H1 (cell line): ENCODE measurements at regions not wholly inside any gene's neighbourhood (a gene's known extent, or its start where the extent isn't known, plus 50 kb on each side); places are given as distances from the start of the nearest gene placed in this dataset.

Source experiments
- CTCF ChIA-PET: fragments of 300-600 bp; sonication (Branson Sonifier 250); formaldehyde crosslinking; loops from one replicate; lab custom pipeline; 2021; ENCODE audit not compliant: partially characterized antibody; lab: Charles Lee
- POLR2A ChIA-PET: fragments of 300-600 bp; sonication (Branson Sonifier 250); formaldehyde crosslinking; loops from one replicate; lab custom pipeline; 2021; ENCODE audit warnings: inconsistent platforms; ENCODE audit not compliant: partially characterized antibody; lab: Charles Lee
- DNase-seq, 2 experiments: peaks; one replicate each; pipeline versions ENCODE4 v3.0.0 to v3.0.0-alpha.2; 2010 to 2022; ENCODE audit warnings: low spot score in 2 of 2, low read depth in 1 of 2, mixed read lengths in 1 of 2
- FAIRE-seq: peaks from 2 replicates; lab custom pipeline; 2011; peaks lifted over from hg19 to GRCh38; lab: Jason Lieb, UNC
- H2AFZ ChIP-seq: 2 replicates; pipeline ENCODE4 v1.8.1; 2012; ENCODE audit warnings: low read length, inconsistent platforms
- H2AK5ac ChIP-seq: 2 replicates; pipeline ENCODE4 v1.6.1; 2013; ENCODE audit warnings: low read depth, low read length
- H2BK120ac ChIP-seq: replicated peaks from 2 replicates; pipeline ENCODE3; 2013; ENCODE audit warnings: low read depth, low read length, inconsistent platforms
- H2BK12ac ChIP-seq: 2 replicates; pipeline ENCODE4 v1.6.1; 2013; ENCODE audit warnings: low read depth, low read length
- H2BK15ac ChIP-seq: 2 replicates; pipeline ENCODE4 v1.6.1; 2013; ENCODE audit warnings: low read length
- H2BK20ac ChIP-seq: 2 replicates; pipeline ENCODE4 v1.6.1; 2013; ENCODE audit warnings: low read length
- H2BK5ac ChIP-seq: 2 replicates; pipeline ENCODE4 v1.6.1; 2013; ENCODE audit warnings: low read depth, low read length
- H3K14ac ChIP-seq: 2 replicates; pipeline ENCODE4 v1.6.1; 2013; ENCODE audit warnings: inconsistent platforms; ENCODE audit not compliant: insufficient read length
- H3K18ac ChIP-seq: 2 replicates; pipeline ENCODE4 v1.6.1; 2013; ENCODE audit warnings: low read length; ENCODE audit errors: extremely low read depth
- H3K23ac ChIP-seq: 2 replicates; pipeline ENCODE4 v1.6.1; 2013; ENCODE audit warnings: inconsistent platforms; ENCODE audit not compliant: insufficient read length
- H3K23me2 ChIP-seq: 2 replicates; pipeline ENCODE4 v1.6.1; 2013; ENCODE audit warnings: low read depth, low read length
- H3K27ac ChIP-seq: 2 replicates; pipeline ENCODE4 v1.6.1; 2011; ENCODE audit warnings: low read depth, low read length, inconsistent platforms
- H3K27me3 ChIP-seq, 4 experiments: replicated peaks in 1 of 4; 1 replicate in 1 of 4; 2 replicates in 3 of 4; pipeline versions ENCODE4 v1.6.1 to v1.8.1; 2011 to 2013; ENCODE audit warnings: low read length in 3 of 4, mild to moderate bottlenecking in 3 of 4, inconsistent platforms in 2 of 4, mixed read lengths in 2 of 4, moderate library complexity in 1 of 4; ENCODE audit not compliant: control insufficient read depth in 3 of 4, insufficient read depth in 3 of 4; ENCODE audit errors: extremely low read depth in 1 of 4
- H3K36me3 ChIP-seq, 4 experiments: 2 replicates each; pipeline versions ENCODE4 v1.6.1 to v1.8.1; 2011 to 2013; ENCODE audit warnings: mild to moderate bottlenecking in 4 of 4, low read length in 3 of 4, moderate library complexity in 2 of 4, control low read depth in 1 of 4, inconsistent platforms in 1 of 4; ENCODE audit not compliant: insufficient read depth in 4 of 4, control insufficient read depth in 2 of 4
- H3K4ac ChIP-seq: replicated peaks from 2 replicates; pipeline ENCODE3; 2013; ENCODE audit warnings: low read length, low read depth, mixed read lengths, inconsistent platforms; ENCODE audit not compliant: insufficient read length
- H3K4me1 ChIP-seq, 4 experiments: replicated peaks in 1 of 4; 1 replicate in 1 of 4; 2 replicates in 3 of 4; pipeline versions ENCODE4 v1.6.1 to v1.8.1; 2011 to 2013; ENCODE audit warnings: low read length in 3 of 4, inconsistent platforms in 2 of 4, mixed read lengths in 1 of 4; ENCODE audit not compliant: insufficient read depth in 4 of 4, control insufficient read depth in 3 of 4
- H3K4me2 ChIP-seq, 2 experiments: 2 replicates each; pipeline versions ENCODE4 v1.6.1 to v1.8.1; 2011 to 2013; ENCODE audit warnings: low read depth in 2 of 2, low read length in 2 of 2, control low read depth in 1 of 2, inconsistent platforms in 1 of 2, mild to moderate bottlenecking in 1 of 2; ENCODE audit not compliant: insufficient read depth in 1 of 2
- H3K4me3 ChIP-seq, 4 experiments: fragments of 200-600, 300-600 bp in 1 of 4; sonication (generic), shearing (Covaris generic), sonication (Bioruptor Twin) in 1 of 4; 2 replicates each; pipeline versions ENCODE4 v1.5.1 to v1.8.1; 2011 to 2016; ENCODE audit warnings: low read length in 4 of 4, low read depth in 3 of 4, control low read depth in 2 of 4, inconsistent platforms in 2 of 4, mild to moderate bottlenecking in 2 of 4, mixed read lengths in 1 of 4, moderate library complexity in 1 of 4; ENCODE audit not compliant: insufficient read depth in 2 of 4; ENCODE audit errors: extremely low read depth in 1 of 4
- H3K56ac ChIP-seq: replicated peaks from 2 replicates; pipeline ENCODE3; 2013; ENCODE audit warnings: low read depth, mild to moderate bottlenecking, mixed read lengths, low read length, inconsistent platforms; ENCODE audit not compliant: insufficient read length
- H3K79me1 ChIP-seq: 2 replicates; pipeline ENCODE4 v1.6.1; 2013; ENCODE audit warnings: low read depth, low read length, control low read depth
- H3K79me2 ChIP-seq, 2 experiments: 2 replicates each; pipeline versions ENCODE4 v1.6.1 to v1.8.1; 2012 to 2013; ENCODE audit warnings: low read length in 2 of 2, mild to moderate bottlenecking in 2 of 2, inconsistent platforms in 1 of 2; ENCODE audit not compliant: insufficient read depth in 2 of 2, control insufficient read depth in 1 of 2
- H3K9ac ChIP-seq, 4 experiments: replicated peaks in 1 of 4; 1 replicate in 1 of 4; 2 replicates in 3 of 4; pipeline versions ENCODE4 v1.6.1 to v1.8.1; 2011 to 2013; ENCODE audit warnings: low read depth in 3 of 4, low read length in 3 of 4, control low read depth in 2 of 4, mild to moderate bottlenecking in 2 of 4, moderate library complexity in 2 of 4, inconsistent platforms in 1 of 4; ENCODE audit errors: extremely low read depth in 1 of 4
- H3K9me3 ChIP-seq, 2 experiments: 2 replicates each; pipeline versions ENCODE4 v1.6.1 to v1.8.1; 2012 to 2013; ENCODE audit warnings: mild to moderate bottlenecking in 2 of 2, moderate library complexity in 2 of 2, control low read depth in 1 of 2, inconsistent platforms in 1 of 2, low read depth in 1 of 2, low read length in 1 of 2, mixed read lengths in 1 of 2; ENCODE audit not compliant: insufficient read depth in 2 of 2
- H4K20me1 ChIP-seq, 2 experiments: replicated peaks in 1 of 2; 2 replicates each; pipeline versions ENCODE3 to v1.8.1; 2011 to 2013; ENCODE audit warnings: inconsistent platforms in 2 of 2, low read length in 2 of 2, mild to moderate bottlenecking in 1 of 2; ENCODE audit not compliant: insufficient read depth in 2 of 2, control insufficient read depth in 1 of 2
- H4K5ac ChIP-seq: 2 replicates; pipeline ENCODE4 v1.6.1; 2013; ENCODE audit warnings: low read length, low read depth, mixed read lengths, inconsistent platforms; ENCODE audit not compliant: insufficient read length
- H4K8ac ChIP-seq: 2 replicates; pipeline ENCODE4 v1.8.0; 2013; ENCODE audit warnings: mild to moderate bottlenecking, moderate library complexity, low read length, inconsistent platforms; ENCODE audit not compliant: insufficient read depth; ENCODE audit errors: extremely low read depth
- H4K91ac ChIP-seq: replicated peaks from 2 replicates; pipeline ENCODE3; 2013; ENCODE audit warnings: low read length, mixed read lengths, inconsistent platforms; ENCODE audit not compliant: insufficient read length
- ASH2L ChIP-seq: fragments of 200-600, 300-600 bp; sonication (generic); IDR thresholded peaks from one replicate; pipeline ENCODE4 v1.7.1; 2017; ENCODE audit warnings: low read length
- ATF3 ChIP-seq: IDR thresholded peaks from 2 replicates; pipeline ENCODE4 v1.6.1; 2011; ENCODE audit warnings: low read depth, mild to moderate bottlenecking, low read length; ENCODE audit not compliant: insufficient read depth
- BACH1 ChIP-seq: IDR thresholded peaks from 2 replicates; pipeline ENCODE4 v1.6.1; 2012; ENCODE audit warnings: low read length, improper control_type of control experiment
- BCL11A ChIP-seq, 2 experiments: IDR thresholded peaks; one replicate each; pipeline ENCODE4 v1.6.1; 2011; ENCODE audit warnings: low read depth in 2 of 2, low read length in 2 of 2, mild to moderate bottlenecking in 2 of 2
- CBX5 ChIP-seq: fragments of 300-800, 300-1000 bp; sonication (generic); IDR thresholded peaks from 2 replicates; pipeline ENCODE4 v1.7.1; 2016; ENCODE audit warnings: antibody characterized with exemption, low read length, low read depth
- EP300 ChIP-seq, 2 experiments: IDR thresholded peaks; 1 replicate in 1 of 2; 2 replicates in 1 of 2; pipeline ENCODE4 v1.6.1; 2011 to 2012; ENCODE audit warnings: low read depth in 2 of 2, low read length in 2 of 2, mild to moderate bottlenecking in 2 of 2, borderline replicate concordance in 1 of 2, inconsistent platforms in 1 of 2, moderate library complexity in 1 of 2
- JUN ChIP-seq: IDR thresholded peaks from 2 replicates; pipeline ENCODE4 v1.6.1; 2011; ENCODE audit warnings: low read depth, mild to moderate bottlenecking, improper control_type of control experiment, low read length
- RBBP5 ChIP-seq: IDR thresholded peaks from 2 replicates; pipeline ENCODE4 v1.7.1; 2012; ENCODE audit warnings: low read depth, mild to moderate bottlenecking, inconsistent platforms, low read length, moderate library complexity, borderline replicate concordance
- SIRT6 ChIP-seq: IDR thresholded peaks from one replicate; pipeline ENCODE4 v1.7.1; 2012; ENCODE audit warnings: low read length, inconsistent platforms
- SIX5 ChIP-seq: IDR thresholded peaks from 2 replicates; pipeline ENCODE4 v1.6.1; 2011; ENCODE audit warnings: mild to moderate bottlenecking, low read depth, low read length
- TAF1 ChIP-seq: IDR thresholded peaks from 2 replicates; pipeline ENCODE4 v1.6.1; 2011; ENCODE audit warnings: mild to moderate bottlenecking, low read depth, low read length
- TAF7 ChIP-seq: optimal IDR thresholded peaks from 2 replicates; pipeline ENCODE3; 2011; ENCODE audit warnings: low read depth, mild to moderate bottlenecking, inconsistent platforms, low read length, moderate library complexity, borderline replicate concordance
- TBP ChIP-seq: IDR thresholded peaks from 2 replicates; pipeline ENCODE4 v1.6.1; 2011; ENCODE audit warnings: low read depth, low read length, improper control_type of control experiment
- TEAD4 ChIP-seq: IDR thresholded peaks from 2 replicates; pipeline ENCODE4 v1.6.1; 2012; ENCODE audit warnings: low read depth, low read length, inconsistent platforms, mixed read lengths
- WGBS, 2 experiments: shearing (Covaris generic) in 1 of 2; methylation state at CpG; one replicate each; pipeline versions ENCODE4 v1.1.6 to v1.1.7; 2013 to 2015; ENCODE audit warnings: low lambda C conversion rate in 2 of 2, mixed read lengths in 2 of 2, inconsistent platforms in 1 of 2, low coverage in 1 of 2, missing lambda C conversion rate in 1 of 2; ENCODE audit not compliant: insufficient replicate concordance in 2 of 2, insufficient coverage in 1 of 2, insufficient read length in 1 of 2; ENCODE audit errors: extremely low coverage in 1 of 2, missing lambda C conversion rate in 1 of 2; 5-methylcytosine and 5-hydroxymethylcytosine counted together

DNA sequence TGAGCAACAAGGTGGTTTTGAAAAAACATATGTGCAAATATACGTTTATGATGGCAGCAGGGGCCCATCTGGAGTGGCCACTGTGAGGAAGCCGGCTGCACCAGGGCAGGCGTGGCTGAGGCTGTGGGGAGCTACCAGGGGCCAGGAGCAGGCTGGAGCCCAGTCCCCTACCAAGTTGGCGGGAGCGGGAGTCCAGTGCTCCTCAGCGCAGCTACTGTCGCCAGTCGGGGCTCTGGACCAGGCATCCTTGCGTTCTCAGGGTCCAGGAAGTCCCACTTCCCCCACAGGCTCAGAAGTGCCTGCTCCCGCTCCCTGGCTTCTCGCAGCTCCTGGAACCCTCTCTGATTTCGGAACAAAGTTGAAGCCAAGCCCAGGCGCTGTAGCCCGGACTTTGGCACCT lies 1377.5 kb upstream of the FLRT2 start:
- no peak overlapping the region for H2BK120ac ChIP-seq
- no peaks in the 10 kb centered on the region for H3K36me3 ChIP-seq
- no peak overlapping the region for H3K27ac ChIP-seq
- H3K4ac ChIP-seq = no peak overlapping the region
- H3K79me1 ChIP-seq = no peaks in the 10 kb centered on the region
- no peaks in the 10 kb centered on the region for H3K4me1 ChIP-seq
- WGBS, 2 experiments = 94% methylated on average over 14 of the region's 14 CpGs; no CpG with 5 or more reads in 1 of the 2 experiments
- no peaks in the 10 kb centered on the region for H3K27me3 ChIP-seq
- no peaks in the 10 kb centered on the region; the same call in 1 of the 2 replicates for H3K23me2 ChIP-seq
- H2BK15ac ChIP-seq = no peak overlapping the region
- H3K23ac ChIP-seq = no peak overlapping the region
- H3K9ac ChIP-seq = no peak overlapping the region
- no peak overlapping the region for H4K8ac ChIP-seq
- TF ChIP-seq TAF1 (no peak), EP300 (IDR thresholded peaks at IDR 0.05; ENCODE audit: borderline replicate concordance in 1 of 2, low read depth in 2 of 2, low read length in 2 of 2) (no peak), TEAD4 (no peak), SIX5 (no peak), ATF3 (no peak), CBX5 (no peak), ASH2L (no peak), SIRT6 (no peak), TAF7 (no peak), BACH1 (no peak), JUN (no peak), TBP (no peak), RBBP5 (no peak), BCL11A (IDR thresholded peaks at IDR 0.05; ENCODE audit: low read depth in 2 of 2, low read length in 2 of 2) (no peak)
- H3K79me2 ChIP-seq = no peaks in the 10 kb centered on the region
- no peak overlapping the region for H4K91ac ChIP-seq
- H3K56ac ChIP-seq = no peak overlapping the region
- H4K20me1 ChIP-seq = no peaks in the 10 kb centered on the region
- no peak overlapping the region for H4K5ac ChIP-seq
- H2BK20ac ChIP-seq = no peak overlapping the region
- no peak overlapping the region for H2AK5ac ChIP-seq
- FAIRE-seq (no peak), DNase-seq (no peak)
- no peak overlapping the region for H3K14ac ChIP-seq
- no peak overlapping the region for H3K4me3 ChIP-seq
- H2BK5ac ChIP-seq = no peak overlapping the region
- no peak overlapping the region for H3K18ac ChIP-seq
- CTCF ChIA-PET = interaction anchor here (0.6 to 0.7 kb wide), 2 partner anchors 9 to 12 kb away, joined by 3 read pairs; no protein-coding TSS in a partner anchor
- no peaks in the 10 kb centered on the region; a peak in 1 of 4 replicates for H3K9me3 ChIP-seq
- no peak overlapping the region for H2AFZ ChIP-seq
- no peak overlapping the region for H2BK12ac ChIP-seq
- POLR2A ChIA-PET = no interaction called here
- H3K4me2 ChIP-seq = no peak overlapping the region
